Nephron progenitor cell (in vitro differentiated cells): ENCODE measurements at regions not wholly inside any gene's neighbourhood (a gene's known extent, or its start where the extent isn't known, plus 50 kb on each side); places are given as distances from the start of the nearest gene placed in this dataset.

Source experiments
- DNase-seq: peaks from one replicate; pipeline ENCODE4 v3.0.0; 2021
- H3K27ac Mint-ChIP-seq: 2 replicates; pipeline ENCODE4 v1.8.0; 2021; ENCODE audit warnings: mild to moderate bottlenecking, moderate library complexity, mixed read lengths
- H3K27me3 Mint-ChIP-seq: 2 replicates; pipeline ENCODE4 v1.8.0; 2021; ENCODE audit warnings: mild to moderate bottlenecking, low read depth, mixed read lengths; ENCODE audit not compliant: poor library complexity
- H3K36me3 Mint-ChIP-seq: 2 replicates; pipeline ENCODE4 v1.8.0; 2021; ENCODE audit warnings: low read depth, mixed read lengths
- H3K4me1 Mint-ChIP-seq: 2 replicates; pipeline ENCODE4 v1.8.0; 2021; ENCODE audit warnings: mixed read lengths
- H3K4me3 Mint-ChIP-seq: 2 replicates; pipeline ENCODE4 v1.8.0; 2021; ENCODE audit warnings: mild to moderate bottlenecking, moderate library complexity, mixed read lengths
- H3K9me3 Mint-ChIP-seq: 2 replicates; pipeline ENCODE4 v1.8.0; 2021; ENCODE audit warnings: mild to moderate bottlenecking, moderate library complexity, mixed read lengths
- CTCF ChIP-seq: fragments of 200-600 bp; sonication (generic); IDR thresholded peaks from 2 replicates; pipeline ENCODE4 v1.5.0; 2021; ENCODE audit warnings: antibody characterized with exemption

- no peaks in the 10 kb centered on the region for H3K4me1 Mint-ChIP-seq
- H3K4me3 Mint-ChIP-seq = no peak overlapping the region
- DNase-seq = no peak
- no peaks in the 10 kb centered on the region for H3K9me3 Mint-ChIP-seq
- no peak for TF ChIP-seq CTCF
- no peaks in the 10 kb centered on the region for H3K36me3 Mint-ChIP-seq
- H3K27me3 Mint-ChIP-seq = no peaks in the 10 kb centered on the region
- H3K27ac Mint-ChIP-seq = no peak overlapping the region
Measured at GRCh38 chr5:28226407-28226806, 1188.0 kb upstream of the CDH9 start.

GRCh38 chr5:28219539-28219938, 1181.2 kb upstream of the CDH9 start:
- Mint-ChIP-seq H3K9me3 (peaks cover 3% of the 10 kb centered on the region), H3K36me3 (no peaks in the 10 kb centered on the region), H3K4me1 (peaks cover 6% of the 10 kb centered on the region), H3K4me3 (no peak overlapping the region), H3K27me3 (no peaks in the 10 kb centered on the region), H3K27ac (no peak overlapping the region)
- no peak for TF ChIP-seq CTCF
- no peak for DNase-seq

GRCh38 chr5:28217695-28218094, 1179.3 kb upstream of the CDH9 start:
- H3K4me3 Mint-ChIP-seq = no peak overlapping the region
- no peak overlapping the region for H3K27ac Mint-ChIP-seq
- H3K9me3 Mint-ChIP-seq = peaks cover 3% of the 10 kb centered on the region
- peaks cover 6% of the 10 kb centered on the region for H3K4me1 Mint-ChIP-seq
- DNase-seq = no peak
- no peaks in the 10 kb centered on the region for H3K27me3 Mint-ChIP-seq
- no peaks in the 10 kb centered on the region for H3K36me3 Mint-ChIP-seq
- TF ChIP-seq CTCF = no peak

- DNase-seq = no peak
- Mint-ChIP-seq H3K36me3 (no peaks in the 10 kb centered on the region), H3K4me3 (no peak overlapping the region), H3K9me3 (peaks cover 3% of the 10 kb centered on the region), H3K4me1 (peaks cover 6% of the 10 kb centered on the region), H3K27me3 (no peaks in the 10 kb centered on the region), H3K27ac (no peak overlapping the region)
- no peak for TF ChIP-seq CTCF
Measured at GRCh38 chr5:28216939-28217360, 1178.6 kb upstream of the CDH9 start.

- Mint-ChIP-seq H3K27me3 (no peaks in the 10 kb centered on the region), H3K36me3 (no peaks in the 10 kb centered on the region), H3K9me3 (peaks cover 3% of the 10 kb centered on the region), H3K4me3 (no peak overlapping the region), H3K27ac (no peak overlapping the region), H3K4me1 (peaks cover 6% of the 10 kb centered on the region)
- no peak for TF ChIP-seq CTCF
- DNase-seq = no peak
Measured at GRCh38 chr5:28215091-28215490, 1176.7 kb upstream of the CDH9 start.

- H3K4me1 Mint-ChIP-seq = peaks cover 6% of the 10 kb centered on the region
- no peak overlapping the region for H3K4me3 Mint-ChIP-seq
- H3K27ac Mint-ChIP-seq = no peak overlapping the region
- H3K27me3 Mint-ChIP-seq = no peaks in the 10 kb centered on the region
- no peak for DNase-seq
- peaks cover 3% of the 10 kb centered on the region for H3K9me3 Mint-ChIP-seq
- TF ChIP-seq CTCF = no peak
- H3K36me3 Mint-ChIP-seq = no peaks in the 10 kb centered on the region
Measured at GRCh38 chr5:28214292-28214691, 1175.9 kb upstream of the CDH9 start.
